GM12878 (cell line): ENCODE measurements at regions not wholly inside any gene's neighbourhood (a gene's known extent, or its start where the extent isn't known, plus 50 kb on each side); places are given as distances from the start of the nearest gene placed in this dataset.

Experiments used
- ATAC-seq: fragments of 200-7000 bp; cut with Tn5 transposase; 3 replicates; pipeline ENCODE4 v1.9.1; 2020; ENCODE audit warnings: mild to moderate bottlenecking, moderate library complexity
- BruUV-seq: library from RNA; stranded (reverse); fragments of 400-500 nt; replicated peaks from 2 replicates; lab custom pipeline; 2021; lab: Mats Ljungman, UMichigan
- CTCF ChIA-PET: fragments of 300-600 bp; sonication (Branson Sonifier 250); formaldehyde crosslinking; extraction: SDS; loops from one replicate; lab custom pipeline; 2021; ENCODE audit warnings: inconsistent platforms; lab: Yijun Ruan, JAX
- POLR2A ChIA-PET: fragments of 350-600 bp; formaldehyde crosslinking; extraction: SDS; loops from one replicate; lab custom pipeline; 2021; ENCODE audit warnings: inconsistent platforms; lab: Charles Lee
- RAD21 ChIA-PET: fragments of 300-600 bp; sonication (Branson Sonifier 250); formaldehyde crosslinking; loops from one replicate; lab custom pipeline; 2023; ENCODE audit warnings: antibody characterized with exemption; ENCODE audit not compliant: unreplicated experiment; lab: Charles Lee
- SMC1A ChIA-PET: fragments of 300-600 bp; sonication (Branson Sonifier 250); formaldehyde crosslinking; loops from one replicate; lab custom pipeline; 2023; ENCODE audit not compliant: unreplicated experiment, uncharacterized antibody; lab: Charles Lee
- DNase-seq: peaks from one replicate; pipeline ENCODE4 v3.0.0-alpha.2; 2011; ENCODE audit warnings: low read depth, low spot score
- FAIRE-seq: peaks from 3 replicates; lab custom pipeline; 2011; peaks lifted over from hg19 to GRCh38; lab: Jason Lieb, UNC
- H2AFZ ChIP-seq: 2 replicates; pipeline ENCODE4 v1.6.0; 2011; ENCODE audit warnings: low read depth, low read length, control low read depth; ENCODE audit not compliant: control insufficient read depth
- H3K27ac ChIP-seq: 2 replicates; pipeline ENCODE4 v1.5.1; 2011; ENCODE audit warnings: control low read depth; ENCODE audit not compliant: control insufficient read depth, insufficient read depth
- H3K27me3 ChIP-seq, 2 experiments: replicated peaks in 1 of 2; 2 replicates each; pipeline versions ENCODE4 v1.6.0 to v1.6.1; 2011; ENCODE audit warnings: low read length in 1 of 2; ENCODE audit not compliant: control insufficient read depth in 2 of 2, insufficient read depth in 2 of 2
- H3K36me3 ChIP-seq, 2 experiments: 2 replicates each; pipeline ENCODE4 v1.5.1; 2011; ENCODE audit warnings: low read length in 1 of 2; ENCODE audit not compliant: control insufficient read depth in 2 of 2, insufficient read depth in 2 of 2
- H3K4me1 ChIP-seq: 2 replicates; pipeline ENCODE4 v1.6.1; 2011; ENCODE audit warnings: mild to moderate bottlenecking, low read length, moderate library complexity, mixed read lengths; ENCODE audit not compliant: control insufficient read depth, insufficient read depth
- H3K4me2 ChIP-seq: 2 replicates; pipeline ENCODE4 v1.6.0; 2011; ENCODE audit warnings: control low read depth; ENCODE audit not compliant: control insufficient read depth, insufficient read depth
- H3K4me3 ChIP-seq: fragments of 200-600 bp; sonication (generic); 2 replicates; pipeline ENCODE4 v1.5.1; 2016
- H3K79me2 ChIP-seq: 2 replicates; pipeline ENCODE4 v1.6.0; 2011; ENCODE audit warnings: low read length; ENCODE audit not compliant: control insufficient read depth, insufficient read depth
- H3K9ac ChIP-seq: 2 replicates; pipeline ENCODE4 v1.8.0; 2011; ENCODE audit warnings: low read length, control low read depth, mixed read lengths; ENCODE audit not compliant: control insufficient read depth, insufficient read depth
- H3K9me3 ChIP-seq: replicated peaks from 3 replicates; pipeline ENCODE4 v1.5.1; 2011; ENCODE audit warnings: mild to moderate bottlenecking, low read length; ENCODE audit not compliant: control insufficient read depth, insufficient read depth
- H4K20me1 ChIP-seq: 2 replicates; pipeline ENCODE4 v1.6.0; 2011; ENCODE audit not compliant: control insufficient read depth, insufficient read depth
- BCL3 ChIP-seq: IDR thresholded peaks from 2 replicates; pipeline ENCODE4 v1.6.1; 2011; ENCODE audit warnings: borderline replicate concordance, low read depth, mild to moderate bottlenecking, moderate library complexity, low read length; ENCODE audit not compliant: insufficient read depth, poor library complexity, severe bottlenecking
- CBX5 ChIP-seq: sonication (generic); IDR thresholded peaks from 2 replicates; pipeline ENCODE4 v1.6.1; 2016; ENCODE audit warnings: low read depth, moderate library complexity, mild to moderate bottlenecking, inconsistent platforms
- CUX1 ChIP-seq: IDR thresholded peaks from 2 replicates; pipeline ENCODE4 v1.6.1; 2012; ENCODE audit warnings: improper control_type of control experiment, low read depth, low read length; ENCODE audit not compliant: insufficient replicate concordance
- FOXK2 ChIP-seq: fragments of 450-650 bp; IDR thresholded peaks from 2 replicates; pipeline ENCODE4 v1.6.1; 2017; ENCODE audit warnings: mild to moderate bottlenecking, moderate library complexity
- IKZF1 ChIP-seq: fragments of 450-650 bp; conservative IDR thresholded peaks from 2 replicates; pipeline ENCODE4 v1.6.1; 2017; ENCODE audit warnings: antibody characterized with exemption, mild to moderate bottlenecking
- NR2C1 ChIP-seq: fragments of 450-650 bp; IDR thresholded peaks from 2 replicates; pipeline ENCODE4 v1.6.1; 2017; ENCODE audit warnings: antibody characterized with exemption, mild to moderate bottlenecking, moderate library complexity
- NR2C2 ChIP-seq: IDR thresholded peaks from 2 replicates; pipeline ENCODE4 v1.6.1; 2011; ENCODE audit warnings: borderline replicate concordance, low read depth; ENCODE audit not compliant: control insufficient read depth, insufficient read length
- PAX8 ChIP-seq: fragments of 450-650 bp; IDR thresholded peaks from 2 replicates; pipeline ENCODE4 v1.6.1; 2017; ENCODE audit warnings: mild to moderate bottlenecking, moderate library complexity
- SKIL ChIP-seq: fragments of 450-650 bp; IDR thresholded peaks from 2 replicates; pipeline ENCODE4 v1.6.1; 2017; ENCODE audit warnings: mild to moderate bottlenecking, low read depth, inconsistent platforms; ENCODE audit not compliant: poor library complexity, severe bottlenecking
- TCF12 ChIP-seq: IDR thresholded peaks from 2 replicates; pipeline ENCODE4 v1.6.1; 2011; ENCODE audit warnings: low read depth, mild to moderate bottlenecking, low read length
- ZBTB4 ChIP-seq: fragments of 450-650 bp; formaldehyde crosslinking; IDR thresholded peaks from 2 replicates; pipeline ENCODE4 v1.4.0; 2022; ENCODE audit warnings: mild to moderate bottlenecking, moderate library complexity
- WGBS: methylation state at CpG from one replicate; pipeline ENCODE4 v1.1.6; 2016; ENCODE audit warnings: low lambda C conversion rate; ENCODE audit not compliant: insufficient replicate concordance, insufficient coverage; ENCODE audit errors: missing lambda C conversion rate; 5-methylcytosine and 5-hydroxymethylcytosine counted together
- in situ Hi-C: fragments of 300-500 bp; cut with MboI; formaldehyde crosslinking; loops from 9 replicates; pipeline ENCODE4 v1.14.3; 2018; ENCODE audit warnings: mixed read lengths
- intact Hi-C: fragments of 100-400 bp; cut with micrococcal nuclease; formaldehyde crosslinking; loops from one replicate; pipeline ENCODE4 v1.14.2; 2022; ENCODE audit not compliant: unreplicated experiment

GRCh38 chr2:176579608-176580007 lies 310.4 kb downstream of the MTX2 start:
- H3K4me2 ChIP-seq = no peak overlapping the region
- H3K27ac ChIP-seq = no peak overlapping the region
- no peaks in the 10 kb centered on the region for H3K79me2 ChIP-seq
- H4K20me1 ChIP-seq = no peaks in the 10 kb centered on the region
- ChIA-PET RAD21 (no interaction called here), CTCF (no interaction called here), POLR2A (no interaction called here), SMC1A (no interaction called here)
- no peaks in the 10 kb centered on the region for H3K4me1 ChIP-seq
- no peak for FAIRE-seq
- in situ Hi-C loops = no loop called here
- H3K36me3 ChIP-seq = no peaks in the 10 kb centered on the region
- no peak overlapping the region for H3K4me3 ChIP-seq
- no peaks in the 10 kb centered on the region for H3K9me3 ChIP-seq
- no peak overlapping the region for H2AFZ ChIP-seq
- no peak overlapping the region for H3K9ac ChIP-seq
- no peaks in the 10 kb centered on the region; a peak in 2 of 4 replicates for H3K27me3 ChIP-seq
- no peak for ATAC-seq
- intact Hi-C loops = no loop called here
- WGBS = 64% methylated on average over 6 of the region's 6 CpGs
- no TSS peak for BruUV-seq
- no peak for DNase-seq
- TF ChIP-seq TCF12 (no peak), SKIL (no peak), IKZF1 (no peak), NR2C2 (no peak), CUX1 (no peak), BCL3 (no peak), PAX8 (no peak), ZBTB4 (CRISPR knock-in tag) (no peak), NR2C1 (no peak), CBX5 (no peak), FOXK2 (no peak)
